Pancreas (tissue), 10 donors: ENCODE measurements at regions not wholly inside any gene's neighbourhood (a gene's known extent, or its start where the extent isn't known, plus 50 kb on each side); places are given as distances from the start of the nearest gene placed in this dataset.
"Not testable (repeated sequence)": the region's sequence is repeated elsewhere in the genome, so short reads cannot be mapped to it uniquely, and the experiment has no call there.

Experiments used
- ATAC-seq, 4 donors: fragments of 200-7000 bp; cut with Tn5 transposase; one replicate each; pipeline versions ENCODE4 v1.8.0 to v1.9.1; 2020; ENCODE audit warnings: mild to moderate bottlenecking in 4 of 4, moderate library complexity in 4 of 4
- DNase-seq, 6 donors: peaks; one replicate each; pipeline ENCODE4 v3.0.0-alpha.2; 2020
- FAIRE-seq: peaks from 2 replicates; lab custom pipeline; 2012; peaks lifted over from hg19 to GRCh38; lab: Jason Lieb, UNC
- H3K27ac ChIP-seq, 4 donors: fragments of 200-600 bp; sonication (generic); 1 replicate in 3 of 4; 2 replicates in 1 of 4; pipeline versions ENCODE4 v1.5.0 to v1.8.0; 2020
- H3K27me3 ChIP-seq, 4 donors: fragments of 200-600 bp; one replicate each; pipeline ENCODE4 v1.8.0; 2021
- H3K36me3 ChIP-seq, 3 donors: fragments of 200-600 bp; sonication (generic) in 1 of 3; one replicate each; pipeline versions ENCODE4 v1.5.0 to v1.8.0; 2020 to 2021
- H3K4me1 ChIP-seq, 3 donors: fragments of 200-600 bp; one replicate each; pipeline ENCODE4 v1.8.0; 2021
- H3K4me3 ChIP-seq, 4 donors: fragments of 200-600 bp; sonication (generic) in 2 of 4; one replicate each; pipeline versions ENCODE4 v1.5.0 to v1.8.0; 2020 to 2021
- H3K9me3 ChIP-seq, 4 donors: fragments of 200-600 bp; one replicate each; pipeline ENCODE4 v1.8.0; 2021
- WGBS, 2 donors: extraction: QIAGEN DNeasy Blood & Tissue Kit; methylation state at CpG; one replicate each; pipeline ENCODE4 v1.1.7; 2013; 5-methylcytosine and 5-hydroxymethylcytosine counted together
- intact Hi-C, 3 donors: fragments of 100-400 bp; cut with DNase I; formaldehyde crosslinking; loops; one replicate each; pipeline versions ENCODE4 v1.11.1 to v1.14.2; 2022
- TF ChIP-seq, protein P1 (sequence below), 4 donors: fragments of 200-600 bp; sonication (generic) in 3 of 4; IDR thresholded peaks; one replicate each; pipeline versions ENCODE4 v1.5.0 to v1.8.0; 2021; ENCODE audit warnings: antibody characterized with exemption in 4 of 4
- donor health status: healthy with polysubstance abuse.
- donor health status: DM: no; HTN: no; CAD: no; lungs with moderate emphysema.
- donor health status: DM: no; HTN: no; CAD: no.
- donor health status: control.
- donor health status: control.
- donor health status: Bipolar disorder and iron deficiency.
- donor health status: DM: yes; HTN: yes; CAD: no.
- donor health status: DM: no; HTN: no; CAD: no.
- donor health status: DM: no; HTN: no; CAD: no.
- donor health status: DM: yes; HTN: yes; CAD: no.

DNA sequence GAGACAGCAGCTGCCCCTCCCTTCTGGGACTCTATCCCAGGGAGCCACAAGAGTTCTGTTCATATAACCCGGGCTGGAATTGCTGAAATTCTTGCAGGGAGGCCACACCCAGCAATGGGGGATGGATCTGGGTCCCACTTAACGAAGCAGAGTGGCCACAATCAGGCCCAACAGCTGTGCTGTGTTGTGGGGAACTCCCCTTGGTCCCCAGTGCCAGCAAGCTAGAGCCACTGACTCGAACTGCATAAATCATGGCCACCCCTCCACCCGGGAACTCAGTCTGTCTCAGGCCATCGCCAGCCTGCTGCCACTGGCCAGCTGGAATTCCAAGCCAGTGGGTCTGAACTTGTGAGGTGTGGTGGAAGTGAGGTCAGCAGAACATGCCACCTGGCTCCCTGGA, 111.1 kb downstream of the KLF8 start:
- DNase-seq = peak in 1 of 6 donors; percentile 36

DNA sequence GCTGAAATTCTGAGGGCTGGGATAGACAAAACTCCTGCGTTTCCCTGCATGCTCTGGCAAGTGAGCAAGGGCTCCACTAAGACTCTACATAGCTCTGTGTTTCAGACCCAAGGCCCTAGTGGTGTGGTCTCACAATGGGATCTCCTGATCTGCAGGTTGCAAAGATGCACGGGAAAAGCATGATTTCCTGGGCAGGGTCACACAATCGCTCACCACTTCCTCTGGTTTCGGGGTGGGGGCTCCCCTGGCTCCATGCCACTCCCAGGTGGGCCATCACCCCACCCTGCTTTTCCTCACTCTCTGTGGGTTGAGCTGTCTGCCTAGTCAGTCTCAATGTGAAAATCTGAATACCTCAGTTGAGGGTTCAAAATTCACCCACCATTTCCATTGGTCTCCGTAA, 111.5 kb downstream of the KLF8 start:
- FAIRE-seq (no peak), DNase-seq (no peak), ATAC-seq (no peak)
- Histone ChIP-seq H3K27ac (no peak overlapping the region), H3K4me1 (no peaks in the 10 kb centered on the region), H3K36me3 (no peaks in the 10 kb centered on the region), H3K9me3 (no peaks in the 10 kb centered on the region), H3K4me3 (no peak overlapping the region), H3K27me3 (peaks cover 0 to 16% (median 2%) of the 10 kb centered on the region in 4 donors)
- TF ChIP-seq, protein P1, sequence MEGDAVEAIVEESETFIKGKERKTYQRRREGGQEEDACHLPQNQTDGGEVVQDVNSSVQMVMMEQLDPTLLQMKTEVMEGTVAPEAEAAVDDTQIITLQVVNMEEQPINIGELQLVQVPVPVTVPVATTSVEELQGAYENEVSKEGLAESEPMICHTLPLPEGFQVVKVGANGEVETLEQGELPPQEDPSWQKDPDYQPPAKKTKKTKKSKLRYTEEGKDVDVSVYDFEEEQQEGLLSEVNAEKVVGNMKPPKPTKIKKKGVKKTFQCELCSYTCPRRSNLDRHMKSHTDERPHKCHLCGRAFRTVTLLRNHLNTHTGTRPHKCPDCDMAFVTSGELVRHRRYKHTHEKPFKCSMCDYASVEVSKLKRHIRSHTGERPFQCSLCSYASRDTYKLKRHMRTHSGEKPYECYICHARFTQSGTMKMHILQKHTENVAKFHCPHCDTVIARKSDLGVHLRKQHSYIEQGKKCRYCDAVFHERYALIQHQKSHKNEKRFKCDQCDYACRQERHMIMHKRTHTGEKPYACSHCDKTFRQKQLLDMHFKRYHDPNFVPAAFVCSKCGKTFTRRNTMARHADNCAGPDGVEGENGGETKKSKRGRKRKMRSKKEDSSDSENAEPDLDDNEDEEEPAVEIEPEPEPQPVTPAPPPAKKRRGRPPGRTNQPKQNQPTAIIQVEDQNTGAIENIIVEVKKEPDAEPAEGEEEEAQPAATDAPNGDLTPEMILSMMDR (IDR thresholded peaks at IDR 0.05) = no peak
- intact Hi-C loops = no loop called here
- WGBS, 2 donors = 67 to 70% methylated on average over 5 of the region's 5 CpGs

More for the DNA sequence above, 111.1 kb downstream of the KLF8 start:
- ATAC-seq (no peak), FAIRE-seq (no peak)
- TF ChIP-seq, protein P1 (IDR thresholded peaks at IDR 0.05) = no peak
- Histone ChIP-seq H3K4me3 (no peak overlapping the region), H3K4me1 (no peaks in the 10 kb centered on the region), H3K27me3 (peaks cover 0 to 16% (median 2%) of the 10 kb centered on the region in 4 donors), H3K36me3 (no peaks in the 10 kb centered on the region), H3K9me3 (no peaks in the 10 kb centered on the region), H3K27ac (no peak overlapping the region)
- WGBS, 2 donors = 43 to 44% methylated on average over 5 of the region's 5 CpGs
- intact Hi-C loops = no loop called here

DNA sequence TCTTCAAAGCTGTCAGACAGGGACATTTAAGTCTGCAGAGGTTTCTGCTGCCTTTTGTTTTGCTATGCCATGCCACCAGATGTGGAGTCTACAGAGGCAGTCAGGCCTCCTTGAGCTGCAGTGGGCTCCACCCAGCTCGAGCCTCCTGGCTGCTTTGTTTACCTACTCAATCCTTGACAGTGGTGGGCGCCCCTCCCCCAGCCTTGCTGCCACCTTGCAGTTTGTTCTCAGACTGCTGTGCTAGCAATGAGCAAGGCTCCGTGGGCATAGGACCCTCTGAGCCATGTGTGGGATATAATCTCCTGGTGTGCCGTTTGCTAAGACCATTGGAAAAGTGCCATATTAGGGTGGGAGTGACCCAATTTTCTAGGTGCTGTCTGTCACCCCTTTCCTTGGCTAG, 126.0 kb downstream of the KLF8 start:
- H3K4me1 ChIP-seq, intact Hi-C loops, ATAC-seq, H3K27me3 ChIP-seq, H3K4me3 ChIP-seq, DNase-seq, H3K36me3 ChIP-seq, H3K9me3 ChIP-seq, FAIRE-seq, H3K27ac ChIP-seq: not testable (repeated sequence)
- WGBS, 2 donors = 34 to 52% methylated on average over 4 of the region's 4 CpGs

DNA sequence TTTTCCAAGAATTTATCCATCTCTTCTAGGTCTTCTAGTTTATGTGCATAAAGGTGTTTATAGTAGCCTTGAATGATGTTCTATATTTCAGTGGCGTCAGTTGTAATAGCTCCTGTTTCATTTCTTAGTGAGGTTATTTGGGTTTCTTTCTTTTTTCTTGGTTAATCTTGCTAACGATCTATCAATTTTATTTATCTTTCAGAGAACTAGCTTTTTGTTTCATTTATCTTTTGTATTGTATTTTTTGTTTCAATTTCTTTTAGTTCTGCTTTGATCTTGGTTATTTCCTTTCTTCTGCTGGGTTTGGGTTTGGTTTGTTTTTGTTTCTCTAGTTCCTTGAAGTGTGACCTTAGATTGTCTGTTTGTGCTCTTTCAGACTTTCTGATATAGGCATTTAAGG, 133.0 kb downstream of the KLF8 start:
- H3K27ac ChIP-seq, intact Hi-C loops, H3K4me1 ChIP-seq, FAIRE-seq, H3K9me3 ChIP-seq, ATAC-seq, H3K27me3 ChIP-seq, DNase-seq, H3K36me3 ChIP-seq, H3K4me3 ChIP-seq: not testable (repeated sequence)
- 47 to 57% methylated on average over 2 of the region's 2 CpGs for WGBS, 2 donors

DNA sequence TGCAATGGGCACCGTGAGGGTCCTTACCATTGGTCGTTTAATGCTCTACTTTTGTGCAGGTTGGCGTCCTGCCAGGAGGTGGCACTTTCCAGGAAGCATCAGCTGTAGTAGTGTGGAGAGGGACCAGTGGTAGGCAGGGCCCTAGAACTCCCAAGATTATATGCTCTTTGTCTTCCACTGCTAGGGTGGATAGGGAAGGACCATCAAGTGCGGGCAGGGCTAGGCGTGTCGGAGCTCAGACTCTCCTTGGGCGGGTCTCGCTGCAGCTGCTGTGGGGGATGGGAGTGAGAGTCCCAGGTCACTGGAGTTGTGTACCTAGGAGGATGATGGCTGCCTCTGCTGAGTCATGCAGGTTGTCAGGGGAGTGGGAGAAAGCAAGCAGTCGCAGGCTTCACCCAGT, 134.7 kb downstream of the KLF8 start:
- no peaks in the 10 kb centered on the region for H3K9me3 ChIP-seq
- ATAC-seq (no peak), FAIRE-seq (no peak), DNase-seq (peak in 1 of 6 donors; percentile 3)
- 39 to 61% methylated on average over 9 of the region's 9 CpGs for WGBS, 2 donors
- intact Hi-C loops = no loop called here
- H3K4me1 ChIP-seq = no peaks in the 10 kb centered on the region
- no peak overlapping the region for H3K4me3 ChIP-seq
- H3K27ac ChIP-seq = no peak overlapping the region
- TF ChIP-seq, protein P1 (IDR thresholded peaks at IDR 0.05) = no peak
- H3K36me3 ChIP-seq = no peaks in the 10 kb centered on the region
- peaks cover 0 to 5% (median 0%) of the 10 kb centered on the region in 4 donors for H3K27me3 ChIP-seq

DNA sequence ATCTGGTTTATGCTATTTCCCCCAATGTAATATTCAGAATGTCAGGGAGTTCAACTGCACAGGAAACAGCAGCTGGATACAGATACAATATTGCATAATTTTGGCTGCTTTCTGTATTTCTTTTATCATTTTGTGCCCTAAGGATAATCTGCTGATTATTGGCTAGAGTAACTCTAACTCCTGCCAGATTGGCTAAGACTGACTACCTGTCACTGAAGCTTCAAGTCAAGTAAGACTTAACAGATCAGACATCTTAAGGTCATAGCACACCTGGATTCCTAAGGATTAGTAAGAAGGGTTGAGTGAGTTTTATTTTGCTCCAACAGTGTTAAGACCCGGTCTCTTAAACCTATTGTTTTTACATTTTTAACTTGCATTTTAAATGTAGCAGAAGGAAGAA, 136.8 kb downstream of the KLF8 start:
- H3K27me3 ChIP-seq = peaks cover 0 to 5% (median 0%) of the 10 kb centered on the region in 4 donors
- WGBS, 2 donors = 43 to 49% methylated on average over 1 of the region's 1 CpG
- H3K9me3 ChIP-seq = no peaks in the 10 kb centered on the region
- FAIRE-seq = no peak
- no peak overlapping the region for H3K4me3 ChIP-seq
- no peaks in the 10 kb centered on the region for H3K36me3 ChIP-seq
- TF ChIP-seq, protein P1 (IDR thresholded peaks at IDR 0.05) = no peak
- H3K4me1 ChIP-seq = no peaks in the 10 kb centered on the region
- H3K27ac ChIP-seq = no peak overlapping the region
- no peak for ATAC-seq
- DNase-seq = no peak
- intact Hi-C loops = no loop called here

DNA sequence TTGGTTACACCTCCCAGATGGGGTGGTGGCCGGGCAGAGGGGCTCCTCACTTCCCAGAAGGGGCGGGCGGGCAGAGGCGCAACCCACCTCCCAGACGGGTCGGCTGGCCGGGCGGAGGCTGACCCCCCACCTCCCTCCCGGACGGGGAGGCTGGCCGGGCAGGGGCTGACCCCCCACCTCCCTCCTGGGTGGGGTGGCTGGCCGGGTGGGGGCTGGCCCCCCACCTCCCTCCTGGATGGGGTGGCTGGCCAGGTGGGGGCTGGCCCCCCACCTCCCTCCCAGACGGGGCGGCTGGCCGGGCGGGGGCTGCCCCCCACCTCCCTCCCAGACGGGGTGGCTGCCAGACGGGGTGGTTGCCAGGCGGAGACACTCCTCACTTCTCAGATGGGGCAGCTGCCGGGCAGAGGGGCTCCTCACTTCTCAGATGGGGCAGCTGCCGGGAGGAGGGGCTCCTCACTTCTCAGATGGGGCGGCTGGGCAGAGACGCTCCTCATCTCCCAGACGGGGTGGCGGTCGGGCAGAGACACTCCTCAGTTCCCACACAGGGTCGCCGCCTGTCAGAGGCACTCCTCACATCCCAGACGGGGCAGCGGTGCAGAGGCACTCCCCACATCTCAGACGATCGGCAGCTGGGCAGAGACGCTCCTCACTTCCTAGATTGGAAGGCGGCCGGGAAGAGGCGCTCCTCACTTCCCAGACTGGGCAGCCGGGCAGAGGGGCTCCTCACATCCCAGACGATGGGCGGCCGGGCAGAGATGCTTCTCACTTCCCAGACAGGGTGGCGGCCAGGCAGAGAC, 148.0 kb downstream of the KLF8 start:
- intact Hi-C loops, H3K4me3 ChIP-seq, H3K9me3 ChIP-seq, ATAC-seq, FAIRE-seq, H3K27me3 ChIP-seq, H3K36me3 ChIP-seq, H3K27ac ChIP-seq, H3K4me1 ChIP-seq: not testable (repeated sequence)
- DNase-seq = peak in 3 of 6 donors; percentile 14 to 57 (median 44)
- WGBS, 2 donors = 89 to 92% methylated on average over 31 to 37 of the region's 41 CpGs
